Mesendoderm (in vitro differentiated cells): ENCODE measurements at regions not wholly inside any gene's neighbourhood (a gene's known extent, or its start where the extent isn't known, plus 50 kb on each side); places are given as distances from the start of the nearest gene placed in this dataset.

ENCODE experiments used
- DNase-seq: peaks from one replicate; pipeline ENCODE4 v3.0.0; 2013
- H2AK5ac ChIP-seq: 2 replicates; pipeline ENCODE4 v1.6.1; 2013; ENCODE audit warnings: low read length, inconsistent platforms
- H2BK120ac ChIP-seq: 2 replicates; pipeline ENCODE4 v1.6.1; 2013; ENCODE audit warnings: low read depth, mild to moderate bottlenecking, low read length, moderate library complexity, mixed read lengths
- H2BK15ac ChIP-seq: replicated peaks from 2 replicates; pipeline ENCODE4 v1.6.1; 2013; ENCODE audit warnings: low read depth, mild to moderate bottlenecking, moderate library complexity
- H2BK5ac ChIP-seq: 2 replicates; pipeline ENCODE4 v1.6.1; 2013; ENCODE audit warnings: low read length, inconsistent platforms
- H3K18ac ChIP-seq: 2 replicates; pipeline ENCODE4 v1.6.1; 2013; ENCODE audit warnings: mild to moderate bottlenecking, low read length, mixed read lengths
- H3K23ac ChIP-seq: one replicate; pipeline ENCODE4 v1.6.1; 2013; ENCODE audit warnings: low read length
- H3K27ac ChIP-seq: 2 replicates; pipeline ENCODE4 v1.5.1; 2013; ENCODE audit warnings: low read depth, mild to moderate bottlenecking, inconsistent platforms, low read length, moderate library complexity
- H3K27me3 ChIP-seq: 2 replicates; pipeline ENCODE4 v1.6.1; 2013; ENCODE audit warnings: low read length, control low read depth, mild to moderate bottlenecking, inconsistent platforms; ENCODE audit not compliant: insufficient read depth, poor library complexity
- H3K36me3 ChIP-seq: 2 replicates; pipeline ENCODE4 v1.6.1; 2013; ENCODE audit warnings: low read length, inconsistent platforms; ENCODE audit not compliant: control insufficient read depth, insufficient read depth
- H3K4ac ChIP-seq: one replicate; pipeline ENCODE4 v1.6.1; 2013; ENCODE audit warnings: low read depth, mild to moderate bottlenecking, low read length, moderate library complexity
- H3K4me1 ChIP-seq: 2 replicates; pipeline ENCODE4 v1.6.1; 2013; ENCODE audit warnings: low read depth, low read length, inconsistent platforms; ENCODE audit not compliant: control insufficient read depth
- H3K4me2 ChIP-seq: 2 replicates; pipeline ENCODE4 v1.6.1; 2013; ENCODE audit warnings: low read length
- H3K4me3 ChIP-seq: 2 replicates; pipeline ENCODE4 v1.5.1; 2013; ENCODE audit warnings: mild to moderate bottlenecking, low read length
- H3K56ac ChIP-seq: one replicate; pipeline ENCODE4 v1.6.1; 2013; ENCODE audit warnings: low read length
- H3K79me1 ChIP-seq: 2 replicates; pipeline ENCODE4 v1.6.1; 2013; ENCODE audit warnings: low read length, inconsistent platforms
- H3K79me2 ChIP-seq: 2 replicates; pipeline ENCODE4 v1.6.1; 2013; ENCODE audit warnings: mild to moderate bottlenecking, low read length; ENCODE audit not compliant: control insufficient read depth, insufficient read depth
- H3K9ac ChIP-seq: 2 replicates; pipeline ENCODE4 v1.6.1; 2013; ENCODE audit warnings: low read length, inconsistent platforms
- H4K5ac ChIP-seq: one replicate; pipeline ENCODE4 v1.6.1; 2013; ENCODE audit warnings: low read length
- H4K8ac ChIP-seq: one replicate; pipeline ENCODE4 v1.6.1; 2013; ENCODE audit warnings: low read depth, mild to moderate bottlenecking, control low read depth, low read length, moderate library complexity
- WGBS: extraction: QIAGEN DNeasy Blood & Tissue Kit; methylation state at CpG from one replicate; pipeline ENCODE4 v1.1.7; 2013; ENCODE audit warnings: low lambda C conversion rate, missing lambda C conversion rate; ENCODE audit not compliant: insufficient coverage; ENCODE audit errors: extremely low coverage; 5-methylcytosine and 5-hydroxymethylcytosine counted together

GRCh38 chr2:41959760-41960159 lies 88.1 kb upstream of the PKDCC start:
- Histone ChIP-seq H2BK120ac (no peak overlapping the region), H3K4me1 (peaks cover 15% of the 10 kb centered on the region), H3K79me2 (no peaks in the 10 kb centered on the region), H4K5ac (no peak overlapping the region), H3K79me1 (no peaks in the 10 kb centered on the region), H3K4me2 (no peak overlapping the region), H3K36me3 (no peaks in the 10 kb centered on the region), H3K27ac (no peak overlapping the region), H3K23ac (no peak overlapping the region), H3K4ac (no peak overlapping the region), H3K27me3 (no peaks in the 10 kb centered on the region), H3K9ac (no peak overlapping the region), H2AK5ac (no peak overlapping the region), H2BK15ac (no peak overlapping the region), H3K56ac (no peak overlapping the region), H4K8ac (no peak overlapping the region), H2BK5ac (no peak overlapping the region), H3K4me3 (no peak overlapping the region), H3K18ac (no peak overlapping the region)
- DNase-seq, result no peak
- WGBS, result no CpG with 5 or more reads among the region's 2 CpGs

DNA sequence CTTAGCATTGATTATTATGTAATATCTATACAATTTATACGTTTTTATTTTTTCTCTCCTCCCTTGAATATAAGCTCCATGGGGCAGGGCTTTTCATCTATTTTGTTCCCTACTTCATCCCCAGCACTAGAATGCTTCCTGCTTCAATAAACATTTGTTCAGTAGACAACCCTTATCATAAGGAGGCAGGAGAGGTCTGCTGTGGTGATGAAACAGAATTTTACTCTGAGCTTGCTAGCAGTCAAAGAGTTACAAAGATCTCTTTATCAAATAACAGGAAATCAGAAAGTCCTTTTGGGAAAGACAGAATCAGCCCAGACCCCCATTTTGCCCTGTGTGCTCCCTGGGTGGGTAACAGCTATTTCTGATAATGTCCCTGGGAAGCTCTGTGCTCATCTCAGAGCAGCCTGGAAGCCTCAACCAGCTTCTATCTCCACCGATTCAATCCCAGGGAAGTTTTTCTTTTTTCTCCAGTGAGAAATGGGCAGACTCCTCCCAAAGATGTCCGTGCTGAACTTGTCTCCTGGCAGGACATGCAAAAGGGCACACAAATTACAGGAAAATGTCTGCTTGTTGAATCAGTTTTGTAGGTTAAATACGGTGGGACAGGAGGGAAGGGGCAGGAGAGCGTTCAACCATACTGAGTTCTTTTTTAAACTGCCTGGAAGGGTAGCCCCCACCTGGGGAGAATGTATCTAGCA lies 84.7 kb upstream of the PKDCC start:
- peak overlapping the region; percentile 58 for H3K56ac ChIP-seq
- no peak overlapping the region for H2AK5ac ChIP-seq
- H4K5ac ChIP-seq, result no peak overlapping the region
- H3K23ac ChIP-seq, result no peak overlapping the region
- H2BK120ac ChIP-seq, result no peak overlapping the region
- H4K8ac ChIP-seq, result no peak overlapping the region
- no peaks in the 10 kb centered on the region for H3K36me3 ChIP-seq
- no peak overlapping the region for H3K4me3 ChIP-seq
- H3K4me1 ChIP-seq, result peaks cover 30% of the 10 kb centered on the region
- no peak overlapping the region for H3K4me2 ChIP-seq
- H3K9ac ChIP-seq, result peak overlapping the region; percentile 9
- peak overlapping the region; percentile 76 for H2BK5ac ChIP-seq
- no peak overlapping the region for H3K4ac ChIP-seq
- H3K18ac ChIP-seq, result peak overlapping the region; percentile 31
- H3K27ac ChIP-seq, result no peak overlapping the region
- no peaks in the 10 kb centered on the region for H3K79me1 ChIP-seq
- no CpG with 5 or more reads among the region's 5 CpGs for WGBS
- H3K27me3 ChIP-seq, result no peaks in the 10 kb centered on the region
- no peaks in the 10 kb centered on the region for H3K79me2 ChIP-seq
- H2BK15ac ChIP-seq, result no peak overlapping the region
- DNase-seq, result peak; percentile 49

GRCh38 chr2:41963661-41964525 lies 83.9 kb upstream of the PKDCC start:
- Histone ChIP-seq H3K56ac (peak overlapping the region; percentile 58), H3K27ac (no peak overlapping the region), H4K5ac (no peak overlapping the region), H3K9ac (peak overlapping the region; percentile 4), H2AK5ac (peak overlapping the region; percentile 39), H3K4ac (no peak overlapping the region), H3K23ac (no peak overlapping the region), H3K27me3 (no peaks in the 10 kb centered on the region), H2BK15ac (no peak overlapping the region), H3K4me2 (peak overlapping the region; percentile 19), H3K79me1 (no peaks in the 10 kb centered on the region), H3K18ac (peak overlapping the region; percentile 42), H4K8ac (no peak overlapping the region), H3K36me3 (no peaks in the 10 kb centered on the region), H3K79me2 (no peaks in the 10 kb centered on the region), H3K4me1 (peaks cover 30% of the 10 kb centered on the region), H2BK120ac (no peak overlapping the region), H3K4me3 (no peak overlapping the region), H2BK5ac (peak overlapping the region; percentile 61)
- WGBS, result no CpG with 5 or more reads among the region's 10 CpGs
- peak; percentile 82 for DNase-seq

- Histone ChIP-seq H3K4me2 (no peak overlapping the region), H2BK120ac (no peak overlapping the region), H3K27me3 (no peaks in the 10 kb centered on the region), H3K79me1 (no peaks in the 10 kb centered on the region), H2BK5ac (peak overlapping the region; percentile 94), H3K56ac (peak overlapping the region; percentile 80), H3K27ac (no peak overlapping the region), H3K79me2 (no peaks in the 10 kb centered on the region), H3K4me1 (peaks cover 30% of the 10 kb centered on the region), H3K36me3 (no peaks in the 10 kb centered on the region), H2BK15ac (no peak overlapping the region), H3K4ac (no peak overlapping the region), H3K9ac (peak overlapping the region; percentile 18), H3K4me3 (no peak overlapping the region), H3K23ac (no peak overlapping the region), H3K18ac (no peak overlapping the region), H4K5ac (no peak overlapping the region), H2AK5ac (peak overlapping the region; percentile 80), H4K8ac (no peak overlapping the region)
- DNase-seq, result peak; percentile 76
- no CpG with 5 or more reads among the region's 5 CpGs for whole genome bisulfite sequencing
Observed at GRCh38 chr2:41965173-41965908, 82.5 kb upstream of the PKDCC start.

DNA sequence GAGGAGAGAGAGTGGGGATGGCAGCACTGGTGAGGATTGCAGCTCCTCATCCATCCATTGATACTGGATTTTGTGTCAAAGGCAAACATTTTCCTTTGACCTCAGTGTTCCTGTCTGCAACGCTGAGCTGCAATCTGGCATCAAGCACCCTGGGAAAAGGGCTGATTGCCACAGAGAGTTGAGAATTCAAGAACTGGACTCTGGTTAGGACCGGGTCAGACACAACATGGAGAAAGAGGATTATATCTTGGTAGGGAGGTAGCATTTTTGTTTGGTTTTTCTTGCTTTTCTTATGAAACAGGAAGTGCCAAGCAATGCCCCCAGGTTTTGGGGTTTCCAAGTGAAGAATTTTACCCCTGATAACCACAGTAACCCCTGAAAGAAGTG lies 81.9 kb upstream of the PKDCC start:
- no peak overlapping the region for H3K27ac ChIP-seq
- H3K79me1 ChIP-seq, result no peaks in the 10 kb centered on the region
- H3K23ac ChIP-seq, result no peak overlapping the region
- H3K4me2 ChIP-seq, result no peak overlapping the region
- H2BK120ac ChIP-seq, result no peak overlapping the region
- H3K56ac ChIP-seq, result peak overlapping the region; percentile 70
- no peaks in the 10 kb centered on the region for H3K79me2 ChIP-seq
- no peak overlapping the region for H3K18ac ChIP-seq
- no peak overlapping the region for H2BK5ac ChIP-seq
- no peak for DNase-seq
- H3K27me3 ChIP-seq, result no peaks in the 10 kb centered on the region
- no peak overlapping the region for H2AK5ac ChIP-seq
- H4K5ac ChIP-seq, result no peak overlapping the region
- H3K9ac ChIP-seq, result no peak overlapping the region
- no peak overlapping the region for H3K4ac ChIP-seq
- no CpG with 5 or more reads among the region's 2 CpGs for WGBS
- H3K4me3 ChIP-seq, result no peak overlapping the region
- H3K4me1 ChIP-seq, result peaks cover 30% of the 10 kb centered on the region
- H4K8ac ChIP-seq, result no peak overlapping the region
- H2BK15ac ChIP-seq, result no peak overlapping the region
- H3K36me3 ChIP-seq, result no peaks in the 10 kb centered on the region
